Sigmoid colon (tissue), 4 donors: ENCODE measurements at regions not wholly inside any gene's neighbourhood (a gene's known extent, or its start where the extent isn't known, plus 50 kb on each side); places are given as distances from the start of the nearest gene placed in this dataset.

Experiments used
- CTCF ChIP-seq, 4 experiments: fragments of 450-650 bp in 3 of 4; fragments of 200-600 bp in 1 of 4; IDR thresholded peaks; one replicate each; pipeline ENCODE4 v1.5.1; 2016 to 2019; ENCODE audit warnings: antibody characterized with exemption in 4 of 4, mild to moderate bottlenecking in 3 of 4, moderate library complexity in 2 of 4
- EP300 ChIP-seq, 4 donors: sonication (generic); formaldehyde crosslinking; IDR thresholded peaks; one replicate each; pipeline ENCODE4 v1.6.1; 2017; ENCODE audit warnings: antibody characterized with exemption in 4 of 4
- POLR2A ChIP-seq, 2 donors: fragments of 450-650 bp; IDR thresholded peaks; one replicate each; pipeline ENCODE4 v1.6.1; 2016; ENCODE audit warnings: antibody characterized with exemption in 2 of 2, mild to moderate bottlenecking in 2 of 2, moderate library complexity in 2 of 2
- POLR2AphosphoS5 ChIP-seq, 4 donors: sonication (generic); formaldehyde crosslinking; IDR thresholded peaks; one replicate each; pipeline ENCODE4 v1.6.1; 2017; ENCODE audit warnings: antibody characterized with exemption in 4 of 4

DNA sequence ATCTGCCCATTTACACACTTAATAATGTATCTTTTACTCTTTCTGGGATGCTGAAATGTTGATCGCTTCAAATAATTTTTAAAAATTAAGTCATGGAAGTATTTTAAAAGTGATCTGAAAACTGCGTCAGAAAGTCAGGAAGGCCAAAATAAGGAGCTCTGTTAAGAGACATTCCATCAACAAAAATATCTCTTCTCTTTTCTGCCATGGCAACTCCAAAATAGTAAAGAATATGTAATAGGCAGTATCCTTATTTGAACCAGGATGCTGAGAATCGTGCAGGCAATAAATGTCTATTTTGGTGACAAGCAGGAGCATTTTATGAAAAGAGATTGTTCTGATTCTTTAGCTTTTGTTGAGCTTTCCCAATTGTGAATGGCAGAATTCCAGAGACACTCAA lies 81.8 kb upstream of the PPP1R12A start:
- no peak for TF ChIP-seq POLR2A (IDR thresholded peaks at IDR 0.05)
- TF ChIP-seq CTCF (IDR thresholded peaks at IDR 0.05), result no peak
- no peak for TF ChIP-seq POLR2AphosphoS5 (IDR thresholded peaks at IDR 0.05)
- TF ChIP-seq EP300 (IDR thresholded peaks at IDR 0.05), result no peak
